ENCODE measurements at regions not wholly inside any gene's neighbourhood (a gene's known extent, or its start where the extent isn't known, plus 50 kb on each side); places are given as distances from the start of the nearest gene placed in this dataset.

- ATAC-seq (peak in 2 of 8 donors; percentile 48 to 73), DNase-seq (no peak)
- H3K27me3 ChIP-seq: no peaks in the 10 kb centered on the region
- peaks cover 0 to 6% (median 0%) of the 10 kb centered on the region in 9 donors for H3K4me1 ChIP-seq
- WGBS, 2 donors: 73 to 76% methylated on average over 2 of the region's 2 CpGs
- intact Hi-C loops (cut with DNase I): no loop called here
- H3K36me3 ChIP-seq: no peaks in the 10 kb centered on the region
- no peak overlapping the region for H3K27ac ChIP-seq
- H3K4me3 ChIP-seq: no peak overlapping the region
- no peak for TF ChIP-seq CTCF (IDR thresholded peaks at IDR 0.05)
- H3K9me3 ChIP-seq: no peaks in the 10 kb centered on the region
These were observed 93.2 kb upstream of the JARID2 start for GRCh38 chr6:15152700-15153099.

- TF ChIP-seq CTCF (IDR thresholded peaks at IDR 0.05): no peak
- 90 to 98% methylated on average over 7 of the region's 7 CpGs for WGBS, 2 donors
- Histone ChIP-seq H3K4me1 (peaks cover 0 to 6% (median 0%) of the 10 kb centered on the region in 9 donors), H3K9me3 (no peaks in the 10 kb centered on the region), H3K27me3 (no peaks in the 10 kb centered on the region), H3K4me3 (no peak overlapping the region), H3K36me3 (no peaks in the 10 kb centered on the region), H3K27ac (no peak overlapping the region)
- ATAC-seq (no peak), DNase-seq (no peak)
- intact Hi-C loops (cut with DNase I): no loop called here
These were observed 92.7 kb upstream of the JARID2 start for GRCh38 chr6:15153191-15153590.

- TF ChIP-seq CTCF (IDR thresholded peaks at IDR 0.05): no peak
- 100% methylated on average over 2 of the region's 2 CpGs for WGBS, 2 donors
- intact Hi-C loops (cut with DNase I): no loop called here
These were observed 88.4 kb upstream of the JARID2 start for GRCh38 chr6:15157479-15157878.

GRCh38 chr6:15158821-15159619 is 86.8 kb upstream of the JARID2 start:
- H3K36me3 ChIP-seq: no peaks in the 10 kb centered on the region
- H3K9me3 ChIP-seq: no peaks in the 10 kb centered on the region
- intact Hi-C loops (cut with DNase I): no loop called here
- H3K4me3 ChIP-seq: no peak overlapping the region
- DNase-seq (no peak), ATAC-seq (no peak)
- TF ChIP-seq CTCF (IDR thresholded peaks at IDR 0.05): no peak
- WGBS, 2 donors: 88 to 97% methylated on average over 10 of the region's 10 CpGs
- H3K4me1 ChIP-seq: no peaks in the 10 kb centered on the region
- H3K27ac ChIP-seq: no peak overlapping the region
- no peaks in the 10 kb centered on the region for H3K27me3 ChIP-seq

More at GRCh38 chr6:15157479-15157878, 88.4 kb upstream of the JARID2 start:
- Histone ChIP-seq H3K36me3 (no peaks in the 10 kb centered on the region), H3K27me3 (no peaks in the 10 kb centered on the region), H3K4me3 (no peak overlapping the region), H3K9me3 (no peaks in the 10 kb centered on the region), H3K27ac (no peak overlapping the region), H3K4me1 (no peaks in the 10 kb centered on the region)
- DNase-seq (no peak), ATAC-seq (no peak)
